PC-9 (cell line): ENCODE measurements at regions not wholly inside any gene's neighbourhood (a gene's known extent, or its start where the extent isn't known, plus 50 kb on each side); places are given as distances from the start of the nearest gene placed in this dataset.

Experiments
- EZH2 ChIP-seq: fragments of 200-600 bp; sonication (generic); IDR thresholded peaks from 2 replicates; pipeline ENCODE4 v1.8.0; 2017; ENCODE audit warnings: antibody characterized with exemption, low read depth
- TF ChIP-seq, protein P1 (sequence below): fragments of 200-600 bp; sonication (generic); conservative IDR thresholded peaks from 2 replicates; pipeline ENCODE4 v1.6.1; 2017; ENCODE audit warnings: mixed run types, antibody characterized with exemption, mild to moderate bottlenecking, moderate library complexity

DNA sequence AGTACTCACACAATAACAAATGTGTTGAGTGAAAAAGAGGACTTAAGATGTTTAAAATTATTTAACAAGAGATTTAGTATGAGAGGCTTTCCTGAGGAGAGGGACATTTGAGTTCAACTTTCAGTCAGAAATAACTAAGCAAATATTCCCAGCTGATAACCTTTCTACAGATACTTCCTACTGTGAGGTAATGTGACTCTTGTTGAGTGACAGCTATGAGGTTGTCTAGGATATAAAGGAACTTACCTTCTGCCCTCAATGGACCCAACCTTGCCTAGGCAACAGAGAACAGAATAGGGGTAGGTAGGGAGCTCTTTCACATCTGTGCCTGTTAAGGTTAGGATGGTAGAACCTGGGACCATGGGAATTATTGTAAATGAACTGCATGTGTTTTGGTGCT lies 54.7 kb downstream of the GLUD2 start:
- TF ChIP-seq, protein P1, sequence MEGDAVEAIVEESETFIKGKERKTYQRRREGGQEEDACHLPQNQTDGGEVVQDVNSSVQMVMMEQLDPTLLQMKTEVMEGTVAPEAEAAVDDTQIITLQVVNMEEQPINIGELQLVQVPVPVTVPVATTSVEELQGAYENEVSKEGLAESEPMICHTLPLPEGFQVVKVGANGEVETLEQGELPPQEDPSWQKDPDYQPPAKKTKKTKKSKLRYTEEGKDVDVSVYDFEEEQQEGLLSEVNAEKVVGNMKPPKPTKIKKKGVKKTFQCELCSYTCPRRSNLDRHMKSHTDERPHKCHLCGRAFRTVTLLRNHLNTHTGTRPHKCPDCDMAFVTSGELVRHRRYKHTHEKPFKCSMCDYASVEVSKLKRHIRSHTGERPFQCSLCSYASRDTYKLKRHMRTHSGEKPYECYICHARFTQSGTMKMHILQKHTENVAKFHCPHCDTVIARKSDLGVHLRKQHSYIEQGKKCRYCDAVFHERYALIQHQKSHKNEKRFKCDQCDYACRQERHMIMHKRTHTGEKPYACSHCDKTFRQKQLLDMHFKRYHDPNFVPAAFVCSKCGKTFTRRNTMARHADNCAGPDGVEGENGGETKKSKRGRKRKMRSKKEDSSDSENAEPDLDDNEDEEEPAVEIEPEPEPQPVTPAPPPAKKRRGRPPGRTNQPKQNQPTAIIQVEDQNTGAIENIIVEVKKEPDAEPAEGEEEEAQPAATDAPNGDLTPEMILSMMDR, result no peak
- TF ChIP-seq EZH2, result no peak
